Fibroblast of mammary gland (primary cell): ENCODE measurements at regions not wholly inside any gene's neighbourhood (a gene's known extent, or its start where the extent isn't known, plus 50 kb on each side); places are given as distances from the start of the nearest gene placed in this dataset.

Experiments
- DNase-seq: peaks from one replicate; pipeline ENCODE4 v3.0.0-alpha.2; 2010; ENCODE audit warnings: low read depth
- H3K4me3 ChIP-seq: 2 replicates; pipeline ENCODE4 v1.5.1; 2011; ENCODE audit warnings: low read depth, mild to moderate bottlenecking, low read length, moderate library complexity; ENCODE audit not compliant: control insufficient read depth
- CTCF ChIP-seq: conservative IDR thresholded peaks from 2 replicates; pipeline ENCODE4 v1.5.1; 2011; ENCODE audit warnings: low read depth, low read length, inconsistent platforms; ENCODE audit not compliant: control insufficient read depth, insufficient read depth

GRCh38 chr7:95684505-95684904 lies 87.8 kb upstream of the DYNC1I1 start:
- TF ChIP-seq CTCF = no peak
- no peak overlapping the region for H3K4me3 ChIP-seq
- DNase-seq = no peak

GRCh38 chr7:95684037-95684436 lies 87.7 kb upstream of the PDK4 start:
- DNase-seq = peak; percentile 70
- no peak overlapping the region for H3K4me3 ChIP-seq
- peak; percentile 52 for TF ChIP-seq CTCF

GRCh38 chr7:95682913-95683312 lies 86.6 kb upstream of the PDK4 start:
- H3K4me3 ChIP-seq = no peak overlapping the region
- DNase-seq = peak; percentile 45
- TF ChIP-seq CTCF = no peak

GRCh38 chr7:95676691-95677090 lies 80.4 kb upstream of the PDK4 start:
- no peak overlapping the region for H3K4me3 ChIP-seq
- no peak for TF ChIP-seq CTCF
- DNase-seq = no peak

GRCh38 chr7:95675632-95676031 lies 79.3 kb upstream of the PDK4 start:
- no peak overlapping the region for H3K4me3 ChIP-seq
- no peak for TF ChIP-seq CTCF
- DNase-seq = no peak

- H3K4me3 ChIP-seq = no peak overlapping the region
- no peak for TF ChIP-seq CTCF
- DNase-seq = no peak
These were observed 78.7 kb upstream of the PDK4 start for GRCh38 chr7:95675016-95675415.

- no peak overlapping the region for H3K4me3 ChIP-seq
- TF ChIP-seq CTCF = no peak
- DNase-seq = no peak
These were observed 77.8 kb upstream of the PDK4 start for GRCh38 chr7:95674101-95674500.
